K562 (cell line): ENCODE measurements at regions not wholly inside any gene's neighbourhood (a gene's known extent, or its start where the extent isn't known, plus 50 kb on each side); places are given as distances from the start of the nearest gene placed in this dataset.

Experiments used
- ATAC-seq: fragments of 200-7000 bp; cut with Tn5 transposase; 3 replicates; pipeline ENCODE4 v1.9.1; 2020; ENCODE audit warnings: moderate library complexity
- BruUV-seq: library from RNA; stranded (reverse); fragments of 400-500 nt; replicated peaks from 2 replicates; lab custom pipeline; 2021; lab: Mats Ljungman, UMichigan
- CTCF ChIA-PET: fragments of 300-600 bp; formaldehyde crosslinking; extraction: SDS; loops from one replicate; lab custom pipeline; 2021; ENCODE audit warnings: low intra/inter-chr PET ratio; lab: Yijun Ruan, JAX
- POLR2A ChIA-PET: fragments of 300-600, 350-650 bp; sonication (Branson Sonifier 250); formaldehyde crosslinking; extraction: SDS; loops from one replicate; lab custom pipeline; 2021; ENCODE audit warnings: antibody characterized with exemption, inconsistent platforms; lab: Yijun Ruan, JAX
- DNase-seq, 4 experiments: peaks; one replicate each; pipeline versions ENCODE4 v3.0.0 to v3.0.0-alpha.2; 2011 to 2018; ENCODE audit warnings: low spot score in 3 of 4, mixed read lengths in 3 of 4; ENCODE audit errors: extremely low read depth in 1 of 4
- FAIRE-seq: peaks from 2 replicates; lab custom pipeline; 2011; peaks lifted over from hg19 to GRCh38; lab: Jason Lieb, UNC
- H2AFZ ChIP-seq: 2 replicates; pipeline ENCODE4 v1.6.0; 2011; ENCODE audit warnings: low read depth, low read length, control low read depth, inconsistent platforms
- H3K27ac ChIP-seq: fragments of 200-600 bp; 3 replicates; pipeline ENCODE4 v1.8.0; 2011; ENCODE audit warnings: low read depth, mild to moderate bottlenecking, control low read depth, inconsistent platforms, low read length, moderate library complexity, mixed read lengths; ENCODE audit errors: extremely low read depth
- H3K27me3 ChIP-seq, 2 experiments: fragments of 300-600 bp in 1 of 2; 2 replicates in 1 of 2; 3 replicates in 1 of 2; pipeline versions ENCODE4 v1.6.0 to v1.8.0; 2011; ENCODE audit warnings: inconsistent platforms in 2 of 2, low read length in 2 of 2, mild to moderate bottlenecking in 1 of 2, mixed read lengths in 1 of 2, moderate library complexity in 1 of 2; ENCODE audit not compliant: control insufficient read depth in 2 of 2, insufficient read depth in 2 of 2
- H3K36me3 ChIP-seq: fragments of 300-600 bp; 3 replicates; pipeline ENCODE4 v1.8.0; 2011; ENCODE audit warnings: mild to moderate bottlenecking, low read length, inconsistent platforms; ENCODE audit not compliant: control insufficient read depth, insufficient read depth
- H3K4me1 ChIP-seq, 2 experiments: fragments of 200-600 bp in 1 of 2; replicated peaks in 1 of 2; 2 replicates in 1 of 2; 3 replicates in 1 of 2; pipeline versions ENCODE4 v1.5.1 to v1.8.0; 2011; ENCODE audit warnings: inconsistent platforms in 2 of 2, low read length in 2 of 2, mild to moderate bottlenecking in 1 of 2, mixed read lengths in 1 of 2, moderate library complexity in 1 of 2; ENCODE audit not compliant: control insufficient read depth in 2 of 2, insufficient read depth in 2 of 2
- H3K4me2 ChIP-seq: 2 replicates; pipeline ENCODE4 v1.6.1; 2011; ENCODE audit warnings: low read length, control low read depth, inconsistent platforms, mixed read lengths; ENCODE audit not compliant: insufficient read depth
- H3K4me3 ChIP-seq: fragments of 200-600 bp; sonication (generic), shearing (Covaris generic); 2 replicates; pipeline ENCODE4 v1.5.1; 2016; ENCODE audit warnings: control low read depth, inconsistent platforms
- H3K79me2 ChIP-seq: fragments of 200-600 bp; 3 replicates; pipeline ENCODE4 v1.8.0; 2011; ENCODE audit warnings: low read length, inconsistent platforms; ENCODE audit not compliant: control insufficient read depth, insufficient read depth
- H3K9ac ChIP-seq, 2 experiments: 2 replicates each; pipeline versions ENCODE4 v1.6.0 to v1.6.1; 2011; ENCODE audit warnings: low read depth in 2 of 2, low read length in 2 of 2, control low read depth in 1 of 2, inconsistent platforms in 1 of 2, mild to moderate bottlenecking in 1 of 2, mixed read lengths in 1 of 2; ENCODE audit not compliant: insufficient read depth in 1 of 2
- H3K9me1 ChIP-seq: one replicate; pipeline ENCODE4 v1.6.0; 2011; ENCODE audit warnings: inconsistent platforms, mild to moderate bottlenecking, low read length, moderate library complexity; ENCODE audit not compliant: control insufficient read depth, insufficient read depth
- H3K9me3 ChIP-seq: replicated peaks from 2 replicates; pipeline ENCODE4 v1.5.1; 2011; ENCODE audit warnings: low read depth, low read length, inconsistent platforms; ENCODE audit not compliant: control insufficient read depth, insufficient read depth
- H4K20me1 ChIP-seq: replicated peaks from 2 replicates; pipeline ENCODE4 v1.6.1; 2011; ENCODE audit warnings: low read length, inconsistent platforms, mixed read lengths; ENCODE audit not compliant: control insufficient read depth, insufficient read depth
- NBN ChIP-seq: fragments of 450-650 bp; IDR thresholded peaks from 2 replicates; pipeline ENCODE4 v1.6.1; 2016; ENCODE audit warnings: low read depth, mild to moderate bottlenecking
- NEUROD1 ChIP-seq: fragments of 150-350 bp; IDR thresholded peaks from 2 replicates; pipeline ENCODE4 v1.6.1; 2014; ENCODE audit warnings: borderline replicate concordance, low read length, low read depth; ENCODE audit not compliant: partially characterized antibody
- NRF1 ChIP-seq, 2 experiments: fragments of 450-650 bp; IDR thresholded peaks in 1 of 2; conservative IDR thresholded peaks in 1 of 2; 2 replicates each; pipeline ENCODE4 v1.6.1; 2014; ENCODE audit warnings: mild to moderate bottlenecking in 2 of 2
- PRMT5 ChIP-seq: sonication (generic); formaldehyde crosslinking; IDR thresholded peaks from 2 replicates; pipeline ENCODE4 v1.5.0; 2020; ENCODE audit warnings: missing genetic modification reagents
- RBM25 ChIP-seq: fragments of 200-400 bp; formaldehyde crosslinking; IDR thresholded peaks from 2 replicates; pipeline ENCODE4 v1.6.1; 2018; ENCODE audit warnings: low read length, low read depth, moderate library complexity; ENCODE audit not compliant: severe bottlenecking
- SLC30A9 ChIP-seq: fragments of 250-450 bp; sonication (Bioruptor Pico); IDR thresholded peaks from 2 replicates; pipeline ENCODE4 v1.8.0; 2022; ENCODE audit warnings: mild to moderate bottlenecking, moderate library complexity
- ZEB2 ChIP-seq: fragments of 450-650 bp; IDR thresholded peaks from 2 replicates; pipeline ENCODE4 v1.6.1; 2016
- ZNF3 ChIP-seq: fragments of 250-450 bp; sonication (Bioruptor Pico); IDR thresholded peaks from 2 replicates; pipeline ENCODE4 v1.5.0; 2021; ENCODE audit warnings: mild to moderate bottlenecking, moderate library complexity
- ZNF347 ChIP-seq: fragments of 450-650 bp; formaldehyde crosslinking; IDR thresholded peaks from 2 replicates; pipeline ENCODE4 v1.4.0; 2020; ENCODE audit warnings: low read depth, mild to moderate bottlenecking, moderate library complexity
- ZNF695 ChIP-seq: fragments of 450-650 bp; formaldehyde crosslinking; IDR thresholded peaks from 2 replicates; pipeline ENCODE4 v1.4.0; 2020; ENCODE audit warnings: mild to moderate bottlenecking, moderate library complexity
- ZNF778 ChIP-seq: fragments of 450-650 bp; formaldehyde crosslinking; IDR thresholded peaks from 2 replicates; pipeline ENCODE4 v1.4.0; 2020; ENCODE audit warnings: mild to moderate bottlenecking, moderate library complexity
- ZNF830 ChIP-seq: fragments of 250-450 bp; sonication (Bioruptor Pico); IDR thresholded peaks from 2 replicates; pipeline ENCODE4 v1.5.0; 2021; ENCODE audit warnings: mild to moderate bottlenecking
- WGBS: fragments of 100-300 bp; shearing (Covaris generic); methylation state at CpG from one replicate; pipeline ENCODE4 v1.1.6; 2016; ENCODE audit warnings: low coverage, mixed read lengths; ENCODE audit not compliant: insufficient coverage; ENCODE audit errors: missing lambda C conversion rate; 5-methylcytosine and 5-hydroxymethylcytosine counted together
- in situ Hi-C: fragments of 300-500 bp; cut with MboI; formaldehyde crosslinking; loops from 4 replicates; pipeline ENCODE4 v1.15.0; 2018; ENCODE audit warnings: inconsistent platforms, mixed read lengths
- intact Hi-C: fragments of 100-400 bp; cut with micrococcal nuclease; formaldehyde crosslinking; loops from 2 replicates; pipeline ENCODE4 v1.14.2; 2022
- TF ChIP-seq, protein P1 (sequence below), 2 experiments: IDR thresholded peaks; 2 replicates each; pipeline ENCODE4 v1.6.1; 2011; ENCODE audit warnings: borderline replicate concordance in 1 of 2, control low read depth in 1 of 2, low read depth in 1 of 2, low read length in 1 of 2, mild to moderate bottlenecking in 1 of 2, mixed read lengths in 1 of 2, moderate library complexity in 1 of 2; ENCODE audit not compliant: insufficient read depth in 1 of 2, insufficient read length in 1 of 2, poor library complexity in 1 of 2, severe bottlenecking in 1 of 2; ENCODE audit errors: extremely low read depth in 1 of 2
- TF ChIP-seq, protein P2 (sequence below): sonication (generic); formaldehyde crosslinking; IDR thresholded peaks from 2 replicates; pipeline ENCODE4 v1.8.1; 2023; ENCODE audit warnings: mild to moderate bottlenecking, missing genetic modification reagents
- TF ChIP-seq, protein P3 (sequence below): fragments of 450-650 bp; formaldehyde crosslinking; IDR thresholded peaks from 2 replicates; pipeline ENCODE4 v1.4.0; 2020; ENCODE audit warnings: mild to moderate bottlenecking, moderate library complexity

DNA sequence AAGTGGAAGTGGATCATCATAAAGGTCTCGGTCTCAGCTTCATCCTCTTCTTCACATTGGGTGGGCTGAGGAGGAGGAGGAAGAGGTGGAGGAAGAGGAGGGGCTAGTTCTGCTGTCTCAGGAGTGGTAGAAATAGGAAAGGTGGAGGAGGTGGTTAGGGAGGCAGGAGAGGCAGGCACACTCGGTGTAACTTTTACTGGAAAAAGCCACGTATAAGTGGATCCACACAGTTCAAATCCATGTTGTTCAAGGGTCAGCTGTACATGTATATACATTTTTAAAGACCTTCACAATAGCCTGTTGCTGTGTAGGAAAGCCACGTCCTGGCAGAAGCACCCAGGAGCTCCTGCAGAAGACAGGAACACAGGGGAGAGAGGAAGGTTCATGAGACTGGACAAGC is 110.3 kb upstream of the RAB12 start (continued):
- TF ChIP-seq NRF1 (conservative IDR thresholded peaks at IDR 0.05 in 1 of 2, IDR thresholded peaks at IDR 0.05 in 1 of 2) (no peak), RBM25 (no peak), ZNF778 (CRISPR knock-in tag) (no peak)
- TF ChIP-seq, all 486 proteins: peak for 0

DNA sequence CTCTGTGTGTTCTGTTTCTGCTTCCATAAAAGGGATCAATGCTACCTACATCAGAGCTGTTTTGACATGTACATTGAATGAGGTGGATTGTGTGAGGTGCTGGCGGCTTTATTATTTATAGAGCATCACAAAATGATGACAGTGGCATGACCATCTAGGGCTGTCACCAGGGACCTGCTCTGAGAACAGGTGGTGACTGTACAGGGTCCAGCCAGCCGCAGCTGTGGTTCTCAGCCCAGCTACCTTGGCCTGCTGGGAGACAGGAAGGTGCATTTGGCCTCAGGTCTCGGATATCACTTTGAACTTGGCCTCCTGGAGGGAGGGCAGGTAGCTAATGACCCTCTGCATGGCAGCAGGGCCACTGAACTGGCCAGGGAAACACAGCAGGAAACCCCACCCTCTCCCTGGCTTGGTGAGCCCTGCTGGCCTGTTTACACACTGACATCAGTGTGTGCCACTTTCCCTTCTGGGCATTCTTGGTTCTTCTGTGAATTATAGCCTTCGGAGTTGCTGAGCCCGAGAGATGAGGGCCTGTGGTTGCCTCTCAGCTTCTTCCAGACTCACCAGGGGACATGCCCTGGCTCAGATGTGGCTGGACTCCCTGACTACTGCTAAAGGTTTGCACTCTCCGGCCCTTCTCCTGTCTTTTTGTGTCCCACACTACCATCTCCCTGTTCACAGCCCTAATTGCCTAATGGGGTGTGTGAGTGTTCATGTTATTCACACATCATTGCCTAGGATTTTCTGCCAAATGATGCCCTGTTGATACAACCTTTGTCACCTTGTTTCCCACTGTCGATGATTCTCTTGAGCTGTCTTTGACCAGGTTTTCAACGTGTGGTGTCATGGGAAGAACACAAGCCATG is 109.2 kb upstream of the RAB12 start:
- ATAC-seq (no peak), DNase-seq (no peak), FAIRE-seq (no peak)
- H3K9me3 ChIP-seq: no peaks in the 10 kb centered on the region
- peaks cover 12 to 36% of the 10 kb centered on the region in 2 experiments for H3K27me3 ChIP-seq
- no peaks in the 10 kb centered on the region for H3K36me3 ChIP-seq
- no peak overlapping the region for H3K4me2 ChIP-seq
- H3K9ac ChIP-seq: no peak overlapping the region
- H3K79me2 ChIP-seq: no peaks in the 10 kb centered on the region
- in situ Hi-C loops (no loop called here), intact Hi-C loops (no loop called here)
- BruUV-seq: no TSS peak
- no peaks in the 10 kb centered on the region for H3K9me1 ChIP-seq
- H4K20me1 ChIP-seq: no peaks in the 10 kb centered on the region
- CTCF ChIA-PET: no interaction called here
- H3K4me3 ChIP-seq: no peak overlapping the region
- TF ChIP-seq, protein P1, sequence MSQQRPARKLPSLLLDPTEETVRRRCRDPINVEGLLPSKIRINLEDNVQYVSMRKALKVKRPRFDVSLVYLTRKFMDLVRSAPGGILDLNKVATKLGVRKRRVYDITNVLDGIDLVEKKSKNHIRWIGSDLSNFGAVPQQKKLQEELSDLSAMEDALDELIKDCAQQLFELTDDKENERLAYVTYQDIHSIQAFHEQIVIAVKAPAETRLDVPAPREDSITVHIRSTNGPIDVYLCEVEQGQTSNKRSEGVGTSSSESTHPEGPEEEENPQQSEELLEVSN (IDR thresholded peaks at IDR 0.05; ENCODE audit: borderline replicate concordance in 1 of 2, extremely low read depth in 1 of 2, insufficient read depth in 1 of 2, insufficient read length in 1 of 2, low read depth in 1 of 2, low read length in 1 of 2, poor library complexity in 1 of 2, severe bottlenecking in 1 of 2): no peak
- no peak for TF ChIP-seq ZNF347 (CRISPR knock-in tag)
- no peak for TF ChIP-seq SLC30A9 (CRISPR knock-in tag)
- TF ChIP-seq PRMT5 (CRISPR knock-in tag): no peak
- TF ChIP-seq ZNF695 (CRISPR knock-in tag): no peak
- no peak for TF ChIP-seq ZNF830 (CRISPR knock-in tag)
- TF ChIP-seq NEUROD1: no peak
- TF ChIP-seq ZNF3 (CRISPR knock-in tag): no peak
- TF ChIP-seq, protein P2, sequence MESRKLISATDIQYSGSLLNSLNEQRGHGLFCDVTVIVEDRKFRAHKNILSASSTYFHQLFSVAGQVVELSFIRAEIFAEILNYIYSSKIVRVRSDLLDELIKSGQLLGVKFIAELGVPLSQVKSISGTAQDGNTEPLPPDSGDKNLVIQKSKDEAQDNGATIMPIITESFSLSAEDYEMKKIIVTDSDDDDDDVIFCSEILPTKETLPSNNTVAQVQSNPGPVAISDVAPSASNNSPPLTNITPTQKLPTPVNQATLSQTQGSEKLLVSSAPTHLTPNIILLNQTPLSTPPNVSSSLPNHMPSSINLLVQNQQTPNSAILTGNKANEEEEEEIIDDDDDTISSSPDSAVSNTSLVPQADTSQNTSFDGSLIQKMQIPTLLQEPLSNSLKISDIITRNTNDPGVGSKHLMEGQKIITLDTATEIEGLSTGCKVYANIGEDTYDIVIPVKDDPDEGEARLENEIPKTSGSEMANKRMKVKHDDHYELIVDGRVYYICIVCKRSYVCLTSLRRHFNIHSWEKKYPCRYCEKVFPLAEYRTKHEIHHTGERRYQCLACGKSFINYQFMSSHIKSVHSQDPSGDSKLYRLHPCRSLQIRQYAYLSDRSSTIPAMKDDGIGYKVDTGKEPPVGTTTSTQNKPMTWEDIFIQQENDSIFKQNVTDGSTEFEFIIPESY (CRISPR knock-in tag): no peak
- TF ChIP-seq, protein P3, sequence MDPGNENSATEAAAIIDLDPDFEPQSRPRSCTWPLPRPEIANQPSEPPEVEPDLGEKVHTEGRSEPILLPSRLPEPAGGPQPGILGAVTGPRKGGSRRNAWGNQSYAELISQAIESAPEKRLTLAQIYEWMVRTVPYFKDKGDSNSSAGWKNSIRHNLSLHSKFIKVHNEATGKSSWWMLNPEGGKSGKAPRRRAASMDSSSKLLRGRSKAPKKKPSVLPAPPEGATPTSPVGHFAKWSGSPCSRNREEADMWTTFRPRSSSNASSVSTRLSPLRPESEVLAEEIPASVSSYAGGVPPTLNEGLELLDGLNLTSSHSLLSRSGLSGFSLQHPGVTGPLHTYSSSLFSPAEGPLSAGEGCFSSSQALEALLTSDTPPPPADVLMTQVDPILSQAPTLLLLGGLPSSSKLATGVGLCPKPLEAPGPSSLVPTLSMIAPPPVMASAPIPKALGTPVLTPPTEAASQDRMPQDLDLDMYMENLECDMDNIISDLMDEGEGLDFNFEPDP (CRISPR knock-in tag): no peak
- no peak for TF ChIP-seq ZEB2
- TF ChIP-seq NBN: no peak
- WGBS: 3% methylated on average over 8 of the region's 8 CpGs
- H3K4me1 ChIP-seq: no peaks in the 10 kb centered on the region
- H3K27ac ChIP-seq: no peak overlapping the region
- POLR2A ChIA-PET: interaction anchor here (0.6 to 1.4 kb wide), 4 partner anchors 12 to 426 kb away, joined by 3 to 4 read pairs (median 4); no protein-coding TSS in a partner anchor
- H2AFZ ChIP-seq: no peak overlapping the region
